Panc1 (cell line): ENCODE measurements at regions not wholly inside any gene's neighbourhood (a gene's known extent, or its start where the extent isn't known, plus 50 kb on each side); places are given as distances from the start of the nearest gene placed in this dataset.

ENCODE experiments used
- ATAC-seq: fragments of 200-7000 bp; cut with Tn5 transposase; 2 replicates; pipeline ENCODE4 v1.9.1; 2020; ENCODE audit warnings: mild to moderate bottlenecking, moderate library complexity
- BruUV-seq: library from RNA; stranded (reverse); fragments of 400-500 nt; replicated peaks from 2 replicates; lab custom pipeline; 2021; lab: Mats Ljungman, UMichigan
- CTCF ChIA-PET: fragments of 300-600 bp; sonication (Branson Sonifier 250); formaldehyde crosslinking; loops from one replicate; lab custom pipeline; 2022; ENCODE audit warnings: antibody characterized with exemption; lab: Charles Lee
- POLR2A ChIA-PET: fragments of 300-600 bp; sonication (Branson Sonifier 250); formaldehyde crosslinking; loops from one replicate; lab custom pipeline; 2022; ENCODE audit warnings: antibody characterized with exemption; lab: Charles Lee
- DNase-seq: peaks from one replicate; pipeline ENCODE4 v3.0.0-alpha.2; 2010; ENCODE audit warnings: low read depth, low spot score
- H3K27ac ChIP-seq: 2 replicates; pipeline ENCODE4 v1.5.1; 2011; ENCODE audit warnings: mild to moderate bottlenecking, low read length, inconsistent platforms
- H3K27me3 ChIP-seq: fragments of 200-500 bp; sonication (Bioruptor generic); 2 replicates; pipeline ENCODE4 v1.6.0; 2014; ENCODE audit warnings: low read length, inconsistent platforms; ENCODE audit not compliant: control insufficient read depth, insufficient read depth
- H3K36me3 ChIP-seq: fragments of 200-500 bp; sonication (Bioruptor generic); 2 replicates; pipeline ENCODE4 v1.5.1; 2014; ENCODE audit warnings: inconsistent platforms, mild to moderate bottlenecking, low read length, moderate library complexity; ENCODE audit not compliant: control insufficient read depth, insufficient read depth
- H3K4me1 ChIP-seq: 2 replicates; pipeline ENCODE4 v1.5.1; 2011; ENCODE audit warnings: inconsistent platforms, mild to moderate bottlenecking, low read length, moderate library complexity; ENCODE audit not compliant: control insufficient read depth, insufficient read depth
- H3K4me3 ChIP-seq, 2 experiments: 2 replicates each; pipeline ENCODE4 v1.5.1; 2011 to 2012; ENCODE audit warnings: low read depth in 2 of 2, low read length in 2 of 2, mild to moderate bottlenecking in 2 of 2, inconsistent platforms in 1 of 2, moderate library complexity in 1 of 2
- H3K9me3 ChIP-seq: fragments of 200-500 bp; sonication (Bioruptor generic); 2 replicates; pipeline ENCODE4 v1.5.1; 2014; ENCODE audit warnings: low read depth, mild to moderate bottlenecking, inconsistent platforms, low read length, moderate library complexity; ENCODE audit not compliant: control insufficient read depth, insufficient read depth
- CTCF ChIP-seq: fragments of 450-650 bp; IDR thresholded peaks from 2 replicates; pipeline ENCODE4 v1.5.1; 2017; ENCODE audit warnings: mild to moderate bottlenecking
- POLR2AphosphoS5 ChIP-seq: IDR thresholded peaks from 2 replicates; pipeline ENCODE4 v1.6.1; 2012; ENCODE audit warnings: mild to moderate bottlenecking, low read depth, low read length, moderate library complexity
- REST ChIP-seq, 2 experiments: IDR thresholded peaks; 2 replicates each; pipeline ENCODE4 v1.6.1; 2011 to 2012; ENCODE audit warnings: low read depth in 2 of 2, control low read depth in 1 of 2, low read length in 1 of 2, mild to moderate bottlenecking in 1 of 2, moderate library complexity in 1 of 2; ENCODE audit not compliant: insufficient read depth in 1 of 2
- SIN3A ChIP-seq: IDR thresholded peaks from 2 replicates; pipeline ENCODE4 v1.6.1; 2012; ENCODE audit warnings: low read depth, mild to moderate bottlenecking, low read length, moderate library complexity, borderline replicate concordance; ENCODE audit not compliant: insufficient read depth
- TCF7L2 ChIP-seq: IDR thresholded peaks from 2 replicates; pipeline ENCODE4 v1.6.1; 2011; ENCODE audit warnings: mild to moderate bottlenecking, low read depth, low read length, inconsistent platforms
- in situ Hi-C: cut with HindIII; loops from 2 replicates; pipeline ENCODE4 v1.10.0; 2016; ENCODE audit warnings: low sequenced_read_pairs, low pct_unique_long_range_greater_than_20kb
- intact Hi-C: fragments of 100-400 bp; cut with micrococcal nuclease; formaldehyde crosslinking; loops from one replicate; pipeline ENCODE4 v1.10.0; 2022; ENCODE audit not compliant: unreplicated experiment

GRCh38 chr12:115691123-115691522 lies 586.4 kb downstream of the MED13L start:
- in situ Hi-C loops = no loop called here
- POLR2A ChIA-PET = no interaction called here
- H3K27me3 ChIP-seq = no peaks in the 10 kb centered on the region; the same call in 1 of the 2 replicates
- BruUV-seq = no TSS peak
- CTCF ChIA-PET = no interaction called here
- no peak for ATAC-seq
- no peak for DNase-seq
- intact Hi-C loops = no loop called here
- H3K36me3 ChIP-seq = no peaks in the 10 kb centered on the region
- no peak overlapping the region for H3K4me3 ChIP-seq
- TF ChIP-seq REST (IDR thresholded peaks at IDR 0.05; ENCODE audit: insufficient read depth in 1 of 2, low read depth in 2 of 2, low read length in 1 of 2) (no peak), TCF7L2 (no peak), POLR2AphosphoS5 (no peak), SIN3A (no peak)
- H3K27ac ChIP-seq = no peak overlapping the region
- H3K9me3 ChIP-seq = no peaks in the 10 kb centered on the region
- no peaks in the 10 kb centered on the region for H3K4me1 ChIP-seq

GRCh38 chr12:115687094-115687493 lies 590.4 kb downstream of the MED13L start:
- H3K4me1 ChIP-seq = no peaks in the 10 kb centered on the region
- no peaks in the 10 kb centered on the region for H3K36me3 ChIP-seq
- H3K9me3 ChIP-seq = no peaks in the 10 kb centered on the region
- H3K27ac ChIP-seq = no peak overlapping the region
- TF ChIP-seq SIN3A (no peak), TCF7L2 (no peak), POLR2AphosphoS5 (no peak), REST (IDR thresholded peaks at IDR 0.05; ENCODE audit: insufficient read depth in 1 of 2, low read depth in 2 of 2, low read length in 1 of 2) (no peak), CTCF (no peak)
- ChIA-PET CTCF (no interaction called here), POLR2A (no interaction called here)
- no peak overlapping the region for H3K4me3 ChIP-seq
- intact Hi-C loops (no loop called here), in situ Hi-C loops (no loop called here)
- no TSS peak for BruUV-seq
- no peak for DNase-seq
- no peak for ATAC-seq
- no peaks in the 10 kb centered on the region; the same call in 1 of the 2 replicates for H3K27me3 ChIP-seq
